BJ (cell line): ENCODE measurements at regions not wholly inside any gene's neighbourhood (a gene's known extent, or its start where the extent isn't known, plus 50 kb on each side); places are given as distances from the start of the nearest gene placed in this dataset.

ENCODE experiments used
- CTCF ChIA-PET: fragments of 350-600 bp; formaldehyde crosslinking; extraction: SDS; loops from one replicate; lab custom pipeline; 2021; ENCODE audit warnings: antibody characterized with exemption, inconsistent platforms; lab: Yijun Ruan, JAX
- POLR2A ChIA-PET: fragments of 300-600 bp; sonication (Branson Sonifier 250); formaldehyde crosslinking; extraction: SDS; loops from one replicate; lab custom pipeline; 2021; ENCODE audit warnings: antibody characterized with exemption; lab: Charles Lee
- DNase-seq: peaks from one replicate; pipeline ENCODE4 v3.0.0-alpha.2; 2011; ENCODE audit warnings: low read depth
- H3K27me3 ChIP-seq: 2 replicates; pipeline ENCODE4 v1.6.0; 2011; ENCODE audit warnings: low read length; ENCODE audit not compliant: control insufficient read depth, insufficient read depth
- H3K36me3 ChIP-seq: 2 replicates; pipeline ENCODE4 v1.5.1; 2011; ENCODE audit warnings: low read length; ENCODE audit not compliant: control insufficient read depth, insufficient read depth
- H3K4me3 ChIP-seq: 2 replicates; pipeline ENCODE4 v1.5.1; 2011; ENCODE audit warnings: low read depth, mild to moderate bottlenecking, control low read depth, low read length
- TF ChIP-seq, protein P1 (sequence below): IDR thresholded peaks from 2 replicates; pipeline ENCODE4 v1.5.1; 2011; ENCODE audit warnings: low read depth, mild to moderate bottlenecking, control low read depth, inconsistent platforms, low read length, moderate library complexity; ENCODE audit not compliant: insufficient read depth

DNA sequence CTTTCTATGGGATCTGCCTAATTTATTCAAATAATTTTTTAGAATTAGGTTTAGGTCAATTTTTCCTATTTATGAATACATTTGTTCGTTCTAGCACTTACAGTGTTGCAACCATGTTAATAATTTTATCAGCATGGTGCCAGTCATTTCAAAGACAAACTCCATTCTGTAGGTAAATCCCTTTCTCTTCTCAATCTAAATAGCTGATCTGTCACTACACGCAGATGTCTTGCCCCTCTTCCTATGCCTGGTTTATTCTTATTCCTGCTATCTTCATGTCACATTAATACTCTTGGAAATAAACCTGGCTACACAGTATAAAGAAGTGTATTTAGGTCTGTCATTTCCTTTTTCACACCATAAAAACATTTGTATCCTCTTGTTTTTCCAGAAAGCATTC lies 1172.4 kb downstream of the BRINP3 start:
- Histone ChIP-seq H3K4me3 (no peak overlapping the region), H3K27me3 (no peaks in the 10 kb centered on the region), H3K36me3 (no peaks in the 10 kb centered on the region)
- ChIA-PET CTCF (no interaction called here), POLR2A (no interaction called here)
- no peak for DNase-seq
- TF ChIP-seq, protein P1, sequence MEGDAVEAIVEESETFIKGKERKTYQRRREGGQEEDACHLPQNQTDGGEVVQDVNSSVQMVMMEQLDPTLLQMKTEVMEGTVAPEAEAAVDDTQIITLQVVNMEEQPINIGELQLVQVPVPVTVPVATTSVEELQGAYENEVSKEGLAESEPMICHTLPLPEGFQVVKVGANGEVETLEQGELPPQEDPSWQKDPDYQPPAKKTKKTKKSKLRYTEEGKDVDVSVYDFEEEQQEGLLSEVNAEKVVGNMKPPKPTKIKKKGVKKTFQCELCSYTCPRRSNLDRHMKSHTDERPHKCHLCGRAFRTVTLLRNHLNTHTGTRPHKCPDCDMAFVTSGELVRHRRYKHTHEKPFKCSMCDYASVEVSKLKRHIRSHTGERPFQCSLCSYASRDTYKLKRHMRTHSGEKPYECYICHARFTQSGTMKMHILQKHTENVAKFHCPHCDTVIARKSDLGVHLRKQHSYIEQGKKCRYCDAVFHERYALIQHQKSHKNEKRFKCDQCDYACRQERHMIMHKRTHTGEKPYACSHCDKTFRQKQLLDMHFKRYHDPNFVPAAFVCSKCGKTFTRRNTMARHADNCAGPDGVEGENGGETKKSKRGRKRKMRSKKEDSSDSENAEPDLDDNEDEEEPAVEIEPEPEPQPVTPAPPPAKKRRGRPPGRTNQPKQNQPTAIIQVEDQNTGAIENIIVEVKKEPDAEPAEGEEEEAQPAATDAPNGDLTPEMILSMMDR, result no peak

DNA sequence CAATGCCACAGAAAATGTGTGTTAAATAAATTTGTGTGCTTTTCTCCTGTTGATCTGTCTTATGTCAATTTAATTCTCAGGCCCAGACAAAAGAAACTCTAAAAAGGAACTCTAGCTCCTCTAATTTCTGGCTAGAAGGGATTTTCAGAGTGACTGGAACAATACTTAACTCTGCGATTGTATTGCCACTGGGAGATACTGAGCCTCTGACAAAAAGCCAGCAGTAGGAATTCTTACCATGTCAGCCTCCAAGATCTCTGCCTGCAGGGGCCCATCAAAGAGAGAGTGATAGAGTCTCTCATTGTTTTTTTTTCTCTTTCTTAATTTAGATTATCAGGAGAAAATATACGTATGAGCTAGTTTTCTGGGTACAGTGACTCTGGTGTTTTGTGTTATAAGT lies 1165.7 kb downstream of the BRINP3 start:
- H3K27me3 ChIP-seq, result no peaks in the 10 kb centered on the region
- no peak overlapping the region for H3K4me3 ChIP-seq
- no peak for DNase-seq
- CTCF ChIA-PET, result no interaction called here
- TF ChIP-seq, protein P1, result no peak
- H3K36me3 ChIP-seq, result no peaks in the 10 kb centered on the region
- POLR2A ChIA-PET, result no interaction called here

DNA sequence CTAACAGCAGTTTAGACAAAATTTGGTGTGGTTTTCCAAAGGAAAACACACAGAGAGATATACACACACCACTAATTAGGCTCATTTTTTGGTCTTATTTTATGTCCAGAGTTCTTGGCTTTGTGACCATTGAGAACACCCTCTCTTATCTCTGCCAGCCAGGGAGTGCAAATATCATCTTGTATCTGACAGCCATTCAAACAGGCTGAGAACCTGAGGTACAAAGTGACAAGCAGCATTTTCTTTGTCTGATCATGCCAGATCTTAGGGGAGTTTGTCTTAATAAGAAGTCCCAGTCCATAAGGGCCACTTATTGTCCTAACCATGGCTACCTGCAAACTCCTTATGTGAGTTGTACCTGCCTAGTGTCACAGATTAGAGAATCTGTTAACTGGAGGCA lies 1165.2 kb downstream of the BRINP3 start:
- no peak for DNase-seq
- ChIA-PET POLR2A (no interaction called here), CTCF (no interaction called here)
- TF ChIP-seq, protein P1, result no peak
- H3K36me3 ChIP-seq, result no peaks in the 10 kb centered on the region
- no peaks in the 10 kb centered on the region for H3K27me3 ChIP-seq
- no peak overlapping the region for H3K4me3 ChIP-seq

DNA sequence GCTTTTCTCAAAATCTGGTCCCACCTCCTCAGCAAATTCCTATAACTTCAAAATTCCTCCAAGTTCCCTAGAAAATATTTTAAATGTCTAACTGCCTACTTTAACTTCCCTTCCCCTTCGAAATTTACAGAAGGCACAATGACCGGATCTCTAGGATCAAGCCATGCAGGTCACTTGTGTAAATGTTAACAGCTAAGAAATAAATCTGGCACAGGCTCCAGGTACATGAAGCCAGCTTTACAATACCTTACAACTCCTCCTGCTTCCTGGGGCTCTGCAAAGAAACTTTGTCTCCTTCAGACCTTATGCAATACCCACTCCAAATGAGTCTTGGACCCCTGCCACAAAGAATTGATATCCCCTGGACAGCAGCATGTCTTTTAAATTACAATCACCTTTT lies 1164.2 kb downstream of the BRINP3 start:
- TF ChIP-seq, protein P1, result no peak
- Histone ChIP-seq H3K27me3 (no peaks in the 10 kb centered on the region), H3K4me3 (no peak overlapping the region), H3K36me3 (no peaks in the 10 kb centered on the region)
- POLR2A ChIA-PET, result no interaction called here
- CTCF ChIA-PET, result interaction anchor here (0.5 kb wide), 1 partner anchor 571 kb away, joined by 3 read pairs; no protein-coding TSS in a partner anchor
- no peak for DNase-seq

DNA sequence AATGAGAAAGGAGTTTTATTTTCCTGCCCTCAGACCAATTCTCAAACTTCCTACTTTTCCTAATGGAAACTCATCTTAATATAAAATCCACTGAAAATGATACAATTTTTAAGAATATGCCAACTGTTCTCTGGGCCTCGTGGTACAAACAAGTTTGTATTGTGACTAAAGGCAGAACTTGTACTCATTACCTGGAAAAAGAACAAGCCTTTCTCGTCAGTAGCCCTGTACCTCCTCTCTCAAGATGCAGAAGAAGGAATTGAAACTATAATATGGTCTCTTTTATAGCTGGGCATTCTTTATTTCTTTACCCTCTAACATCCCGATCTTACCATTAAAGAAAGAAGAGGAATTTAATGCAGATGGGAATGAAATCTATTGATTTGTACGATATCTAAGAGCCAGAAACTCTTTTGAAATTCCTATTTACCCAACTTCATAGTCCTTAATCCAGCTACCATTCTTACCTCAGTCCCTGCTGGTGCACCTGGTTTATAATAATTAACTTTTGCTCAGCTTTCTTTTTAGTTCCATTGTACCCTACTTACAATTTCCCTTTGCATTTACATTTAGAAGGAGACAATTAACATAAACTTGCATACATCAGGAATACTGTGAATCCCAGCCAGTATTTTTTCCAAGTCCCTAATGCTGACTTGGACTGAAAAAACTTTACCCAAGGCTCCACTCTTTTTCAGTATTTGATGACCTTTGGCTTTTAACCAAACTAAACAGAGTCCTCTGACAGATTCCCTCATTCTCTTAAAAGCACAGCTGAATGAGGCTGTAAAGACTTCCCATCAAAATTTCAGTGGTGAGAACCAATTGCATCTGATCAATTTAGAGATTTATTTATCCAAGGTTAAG lies 1162.4 kb downstream of the BRINP3 start:
- H3K36me3 ChIP-seq, result no peaks in the 10 kb centered on the region
- no peak for DNase-seq
- no peaks in the 10 kb centered on the region for H3K27me3 ChIP-seq
- no peak overlapping the region for H3K4me3 ChIP-seq
- TF ChIP-seq, protein P1, result no peak
- CTCF ChIA-PET, result no interaction called here
- POLR2A ChIA-PET, result no interaction called here
